ENCODE measurements at regions not wholly inside any gene's neighbourhood (a gene's known extent, or its start where the extent isn't known, plus 50 kb on each side); places are given as distances from the start of the nearest gene placed in this dataset.

DNA sequence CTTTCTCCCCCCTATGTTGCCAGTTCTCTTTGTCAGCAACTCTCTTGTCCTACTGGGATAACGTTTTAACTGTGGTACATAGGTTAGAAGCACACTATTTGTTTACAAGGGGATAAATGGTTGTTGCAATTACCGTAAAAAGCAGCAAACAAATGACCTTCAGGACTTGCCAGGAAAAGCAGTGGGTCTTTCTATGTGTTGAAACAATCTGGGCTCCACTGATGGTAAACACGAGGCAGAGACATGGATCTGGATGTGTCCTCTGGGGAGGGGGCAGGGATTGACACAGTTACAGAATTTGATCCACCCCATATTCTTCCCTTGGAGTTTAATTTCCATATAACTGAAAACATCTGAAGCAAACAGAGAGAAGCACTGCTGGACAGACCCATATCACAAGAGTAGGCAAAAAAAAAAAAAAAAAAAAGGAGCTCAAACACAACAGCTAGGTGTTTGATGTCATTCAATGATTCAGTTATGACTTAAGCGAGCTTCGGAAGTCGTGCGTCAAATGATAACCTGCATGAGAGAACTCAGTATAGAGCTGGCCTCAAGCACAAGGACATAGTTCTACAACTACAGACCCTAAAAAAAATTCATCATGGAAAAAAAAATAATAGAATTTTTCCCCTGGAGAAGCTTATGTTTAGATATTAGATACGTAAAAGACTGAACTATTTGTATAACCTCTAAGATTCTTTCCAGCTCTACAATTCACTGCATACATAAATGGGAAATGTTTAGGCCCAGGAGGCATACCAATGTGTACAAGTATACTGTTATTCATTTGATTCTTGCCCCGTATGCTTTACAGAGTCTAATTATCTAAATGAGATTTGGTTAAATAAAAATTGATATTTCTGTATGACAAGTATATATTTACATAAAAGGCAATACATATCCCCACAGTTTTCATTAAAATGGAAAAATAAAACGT, 127.7 kb downstream of the ALDH8A1 start:
- H3K4me3 ChIP-seq (ENCODE audit: low read depth, low read length), result no peak overlapping the region
- TF ChIP-seq, protein P1, sequence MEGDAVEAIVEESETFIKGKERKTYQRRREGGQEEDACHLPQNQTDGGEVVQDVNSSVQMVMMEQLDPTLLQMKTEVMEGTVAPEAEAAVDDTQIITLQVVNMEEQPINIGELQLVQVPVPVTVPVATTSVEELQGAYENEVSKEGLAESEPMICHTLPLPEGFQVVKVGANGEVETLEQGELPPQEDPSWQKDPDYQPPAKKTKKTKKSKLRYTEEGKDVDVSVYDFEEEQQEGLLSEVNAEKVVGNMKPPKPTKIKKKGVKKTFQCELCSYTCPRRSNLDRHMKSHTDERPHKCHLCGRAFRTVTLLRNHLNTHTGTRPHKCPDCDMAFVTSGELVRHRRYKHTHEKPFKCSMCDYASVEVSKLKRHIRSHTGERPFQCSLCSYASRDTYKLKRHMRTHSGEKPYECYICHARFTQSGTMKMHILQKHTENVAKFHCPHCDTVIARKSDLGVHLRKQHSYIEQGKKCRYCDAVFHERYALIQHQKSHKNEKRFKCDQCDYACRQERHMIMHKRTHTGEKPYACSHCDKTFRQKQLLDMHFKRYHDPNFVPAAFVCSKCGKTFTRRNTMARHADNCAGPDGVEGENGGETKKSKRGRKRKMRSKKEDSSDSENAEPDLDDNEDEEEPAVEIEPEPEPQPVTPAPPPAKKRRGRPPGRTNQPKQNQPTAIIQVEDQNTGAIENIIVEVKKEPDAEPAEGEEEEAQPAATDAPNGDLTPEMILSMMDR (IDR thresholded peaks at IDR 0.05; ENCODE audit: low read depth, low read length), result no peak

DNA sequence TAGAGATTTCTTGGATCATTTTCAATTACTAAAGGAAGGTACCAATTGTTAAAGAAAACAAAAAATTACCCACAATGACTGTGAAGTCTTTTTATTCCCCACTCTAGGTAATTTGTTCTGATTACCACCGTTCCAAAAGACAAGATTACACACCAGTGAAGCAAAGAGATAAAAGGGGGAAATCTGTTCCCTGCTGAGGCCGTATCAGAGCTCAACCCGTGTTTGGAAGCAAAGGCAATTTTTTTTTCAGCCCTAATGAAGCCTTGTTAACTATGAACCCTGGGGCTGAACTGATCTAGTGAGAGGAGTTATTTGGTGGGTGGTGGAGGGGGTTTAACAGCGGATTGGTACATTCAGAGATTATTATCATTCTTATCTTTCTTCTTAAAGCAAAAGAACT, 128.5 kb downstream of the ALDH8A1 start:
- TF ChIP-seq, protein P1 (IDR thresholded peaks at IDR 0.05; ENCODE audit: low read depth, low read length), result no peak
- H3K4me3 ChIP-seq (ENCODE audit: low read depth, low read length), result no peak overlapping the region

DNA sequence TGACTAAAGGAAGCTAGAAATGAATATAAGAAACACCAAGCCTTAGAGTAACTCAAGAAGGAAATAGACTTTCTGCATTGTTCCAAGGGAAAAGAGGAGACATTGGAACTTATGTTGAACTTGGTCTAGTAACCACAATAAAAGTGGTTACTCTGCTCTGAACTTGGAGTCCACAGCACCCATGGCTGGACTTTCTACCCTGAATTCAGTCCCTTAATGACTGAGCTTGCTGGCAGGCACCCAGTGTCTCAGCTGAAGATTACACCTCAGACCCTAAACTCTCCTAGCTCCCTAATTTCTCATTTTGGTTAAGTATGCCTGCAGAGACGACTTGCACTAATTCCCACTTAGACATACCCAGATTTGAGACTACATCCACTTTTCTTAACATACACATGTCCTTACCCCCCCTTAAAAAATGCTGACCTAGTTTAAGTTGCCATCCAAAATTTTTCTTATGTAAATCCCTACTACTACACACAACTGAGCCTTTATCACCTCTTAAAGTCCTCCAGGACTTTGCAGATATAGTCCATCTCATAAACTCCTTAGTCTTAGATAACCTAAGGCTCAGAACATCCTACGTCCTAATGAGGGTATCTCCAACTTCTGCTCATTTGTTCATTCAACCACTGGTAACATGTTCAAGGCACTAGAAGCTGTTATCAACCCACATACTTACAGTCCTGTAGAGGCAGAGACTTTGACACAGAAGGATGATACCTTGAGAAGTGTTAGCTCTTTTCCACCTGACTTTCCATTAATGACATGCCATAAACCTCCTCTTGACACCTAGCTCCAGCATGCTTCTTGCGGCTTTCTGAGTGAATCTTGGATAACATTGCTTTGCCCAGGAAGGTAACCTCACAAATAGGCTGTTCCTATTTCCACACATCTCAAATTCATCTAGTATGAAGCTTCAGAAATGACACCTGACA, 129.8 kb downstream of the ALDH8A1 start:
- H3K4me3 ChIP-seq (ENCODE audit: low read depth, low read length), result no peak overlapping the region
- TF ChIP-seq, protein P1 (IDR thresholded peaks at IDR 0.05; ENCODE audit: low read depth, low read length), result no peak

DNA sequence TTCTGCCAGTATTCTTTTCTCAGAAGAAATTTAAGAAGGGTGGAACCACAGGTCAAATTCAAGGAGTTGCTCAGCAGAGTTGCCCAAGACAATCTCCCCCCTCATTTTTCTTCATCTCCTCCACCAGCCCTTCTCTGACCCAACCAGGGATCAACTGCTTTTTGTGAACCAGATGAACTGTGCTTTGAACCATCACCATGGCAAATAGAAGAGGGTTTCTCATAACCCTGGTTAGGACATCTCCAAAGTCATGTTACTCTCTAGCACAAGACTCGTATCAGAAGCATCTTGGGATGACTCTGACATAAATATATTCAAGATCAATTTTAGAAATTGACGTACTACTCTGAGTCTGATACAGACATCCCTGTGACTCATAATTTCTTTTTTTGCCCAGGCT, 130.7 kb downstream of the ALDH8A1 start:
- no peak overlapping the region for H3K4me3 ChIP-seq (ENCODE audit: low read depth, low read length)
- TF ChIP-seq, protein P1 (IDR thresholded peaks at IDR 0.05; ENCODE audit: low read depth, low read length), result no peak

DNA sequence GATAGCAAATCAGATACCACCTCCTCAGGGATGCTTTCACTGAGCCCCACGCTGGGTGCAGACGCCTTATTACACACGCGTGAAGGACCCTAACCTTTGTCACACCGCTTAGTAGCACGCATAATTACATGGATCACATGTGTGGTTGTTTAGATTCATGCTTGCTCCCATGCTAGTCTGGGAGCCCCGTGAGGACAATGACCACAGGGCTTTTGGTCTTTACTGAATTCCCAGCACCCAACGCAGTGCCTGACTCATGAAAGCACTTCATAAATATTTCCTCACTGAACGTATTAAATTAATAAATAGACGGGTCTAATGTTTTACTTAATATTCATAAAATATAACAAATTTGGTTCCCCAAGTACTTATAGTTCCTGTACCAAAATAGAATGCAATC, 132.5 kb downstream of the ALDH8A1 start:
- TF ChIP-seq, protein P1 (IDR thresholded peaks at IDR 0.05; ENCODE audit: low read depth, low read length), result no peak
- H3K4me3 ChIP-seq (ENCODE audit: low read depth, low read length), result no peak overlapping the region

DNA sequence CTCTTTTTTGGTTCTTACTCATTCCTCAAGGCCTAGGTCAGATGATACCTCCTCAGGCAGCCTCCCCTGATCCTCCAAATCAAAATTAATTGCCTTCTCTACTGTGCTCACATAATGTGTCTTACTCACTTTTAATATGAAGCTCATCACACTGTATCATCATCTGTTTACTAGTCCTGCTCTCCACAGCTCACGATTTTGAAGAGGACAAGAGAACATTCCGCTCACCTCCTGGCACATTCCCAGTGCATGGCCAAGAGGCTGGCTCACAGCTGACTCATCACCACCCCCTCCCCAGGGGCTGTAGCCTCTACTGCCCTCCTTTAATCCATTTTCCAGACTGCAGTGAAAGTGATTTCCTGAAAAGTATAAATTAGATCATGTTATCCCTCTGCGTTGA, 133.1 kb downstream of the ALDH8A1 start:
- H3K4me3 ChIP-seq (ENCODE audit: low read depth, low read length), result no peak overlapping the region
- TF ChIP-seq, protein P1 (IDR thresholded peaks at IDR 0.05; ENCODE audit: low read depth, low read length), result no peak
